ENCODE measurements at regions not wholly inside any gene's neighbourhood (a gene's known extent, or its start where the extent isn't known, plus 50 kb on each side); places are given as distances from the start of the nearest gene placed in this dataset.

- TF ChIP-seq CTCF (conservative IDR thresholded peaks at IDR 0.05; ENCODE audit: low read depth, low read length), result no peak
- no peak for TF ChIP-seq EZH2 (IDR thresholded peaks at IDR 0.05; ENCODE audit: low read length, unreplicated experiment)
- TF ChIP-seq EZH2phosphoT487 (IDR thresholded peaks at IDR 0.05; ENCODE audit: borderline replicate concordance, low read length), result no peak
Measured at GRCh38 chr9:129273941-129274684, 96.1 kb upstream of the IER5L start.

Data from PC-3 (cell line).